ENCODE measurements at regions not wholly inside any gene's neighbourhood (a gene's known extent, or its start where the extent isn't known, plus 50 kb on each side); places are given as distances from the start of the nearest gene placed in this dataset.
"Not testable (repeated sequence)": the region's sequence is repeated elsewhere in the genome, so short reads cannot be mapped to it uniquely, and the experiment has no call there.

GRCh38 chr16:63695347-63695746 lies 1426.5 kb downstream of the CDH11 start:
- DNase-seq, result no peak
- Mint-ChIP-seq H3K27ac (no peak overlapping the region), H3K9me3 (peaks cover 18% of the 10 kb centered on the region), H3K4me3 (no peak overlapping the region), H3K36me3 (ENCODE audit: low read depth) (no peaks in the 10 kb centered on the region), H3K4me1 (no peaks in the 10 kb centered on the region), H3K27me3 (no peaks in the 10 kb centered on the region)
- ChIA-PET CTCF (no interaction called here), POLR2A (no interaction called here)

- no peak overlapping the region for H3K4me3 Mint-ChIP-seq
- no peaks in the 10 kb centered on the region for H3K36me3 Mint-ChIP-seq (ENCODE audit: low read depth)
- no peak overlapping the region for H3K27ac Mint-ChIP-seq
- H3K4me1 Mint-ChIP-seq, result no peaks in the 10 kb centered on the region
- H3K27me3 Mint-ChIP-seq, result no peaks in the 10 kb centered on the region
- peaks cover 11% of the 10 kb centered on the region for H3K9me3 Mint-ChIP-seq
- POLR2A ChIA-PET, result no interaction called here
- no peak for DNase-seq
- CTCF ChIA-PET, result no interaction called here
These were observed 1430.9 kb downstream of the CDH11 start for GRCh38 chr16:63690961-63691360.

GRCh38 chr16:63690267-63690666 lies 1431.6 kb downstream of the CDH11 start:
- Mint-ChIP-seq H3K4me3 (no peak overlapping the region), H3K4me1 (no peaks in the 10 kb centered on the region), H3K27me3 (no peaks in the 10 kb centered on the region), H3K27ac (no peak overlapping the region), H3K9me3 (peaks cover 11% of the 10 kb centered on the region), H3K36me3 (ENCODE audit: low read depth) (no peaks in the 10 kb centered on the region)
- ChIA-PET CTCF (no interaction called here), POLR2A (no interaction called here)
- DNase-seq, result no peak

GRCh38 chr16:63689068-63689467 lies 1432.8 kb downstream of the CDH11 start:
- H3K36me3 Mint-ChIP-seq (ENCODE audit: low read depth), result no peaks in the 10 kb centered on the region
- DNase-seq, result no peak
- H3K9me3 Mint-ChIP-seq, result peaks cover 13% of the 10 kb centered on the region
- no peaks in the 10 kb centered on the region for H3K4me1 Mint-ChIP-seq
- H3K27ac Mint-ChIP-seq, result no peak overlapping the region
- ChIA-PET CTCF (no interaction called here), POLR2A (no interaction called here)
- H3K27me3 Mint-ChIP-seq, result no peaks in the 10 kb centered on the region
- H3K4me3 Mint-ChIP-seq, result no peak overlapping the region

- ChIA-PET CTCF (no interaction called here), POLR2A (no interaction called here)
- no peak for DNase-seq
- Mint-ChIP-seq H3K27ac (no peak overlapping the region), H3K9me3 (peaks cover 10% of the 10 kb centered on the region), H3K36me3 (ENCODE audit: low read depth) (no peaks in the 10 kb centered on the region), H3K4me3 (no peak overlapping the region), H3K27me3 (no peaks in the 10 kb centered on the region), H3K4me1 (no peaks in the 10 kb centered on the region)
These were observed 1437.4 kb downstream of the CDH11 start for GRCh38 chr16:63684149-63685101.

- no peaks in the 10 kb centered on the region for H3K36me3 Mint-ChIP-seq (ENCODE audit: low read depth)
These were observed 1439.0 kb downstream of the CDH11 start for GRCh38 chr16:63682844-63683243.

GRCh38 chr16:63672493-63672892 lies 1449.4 kb downstream of the CDH11 start:
- no peaks in the 10 kb centered on the region for H3K4me1 Mint-ChIP-seq
- H3K36me3 Mint-ChIP-seq (ENCODE audit: low read depth), result no peaks in the 10 kb centered on the region
- no peak for DNase-seq
- H3K4me3 Mint-ChIP-seq, result no peak overlapping the region
- no peaks in the 10 kb centered on the region for H3K9me3 Mint-ChIP-seq
- no peak overlapping the region for H3K27ac Mint-ChIP-seq
- ChIA-PET POLR2A (no interaction called here), CTCF (no interaction called here)
- H3K27me3 Mint-ChIP-seq, result no peaks in the 10 kb centered on the region

More at GRCh38 chr16:63682844-63683243, 1439.0 kb downstream of the CDH11 start:
- DNase-seq, result no peak
- peaks cover 10% of the 10 kb centered on the region for H3K9me3 Mint-ChIP-seq
- no peaks in the 10 kb centered on the region for H3K27me3 Mint-ChIP-seq
- no peak overlapping the region for H3K27ac Mint-ChIP-seq
- no peak overlapping the region for H3K4me3 Mint-ChIP-seq
- H3K4me1 Mint-ChIP-seq, result no peaks in the 10 kb centered on the region
- ChIA-PET CTCF (no interaction called here), POLR2A (no interaction called here)

- H3K9me3 Mint-ChIP-seq, result peaks cover 2% of the 10 kb centered on the region
- CTCF ChIA-PET, result interaction anchor here (1.8 kb wide), 1 partner anchor 11 kb away, joined by 3 read pairs; no protein-coding TSS in a partner anchor
- no peak for DNase-seq
- POLR2A ChIA-PET, result no interaction called here
- no peaks in the 10 kb centered on the region for H3K27me3 Mint-ChIP-seq
- H3K4me3 Mint-ChIP-seq, result no peak overlapping the region
- no peak overlapping the region for H3K27ac Mint-ChIP-seq
- H3K4me1 Mint-ChIP-seq, result no peaks in the 10 kb centered on the region
- H3K36me3 Mint-ChIP-seq (ENCODE audit: low read depth), result no peaks in the 10 kb centered on the region
These were observed 1458.7 kb downstream of the CDH11 start for GRCh38 chr16:63663155-63663554.

- H3K27me3 Mint-ChIP-seq, result no peaks in the 10 kb centered on the region
- CTCF ChIA-PET, result no interaction called here
- no peak overlapping the region for H3K27ac Mint-ChIP-seq
- POLR2A ChIA-PET, result no interaction called here
- H3K9me3 Mint-ChIP-seq, result peaks cover 3% of the 10 kb centered on the region
- H3K4me1 Mint-ChIP-seq, result no peaks in the 10 kb centered on the region
- no peak for DNase-seq
- no peak overlapping the region for H3K4me3 Mint-ChIP-seq
- no peaks in the 10 kb centered on the region for H3K36me3 Mint-ChIP-seq (ENCODE audit: low read depth)
These were observed 1466.0 kb downstream of the CDH11 start for GRCh38 chr16:63655846-63656245.

GRCh38 chr16:63653044-63653839 lies 1468.6 kb downstream of the CDH11 start:
- Mint-ChIP-seq H3K27ac (no peak overlapping the region), H3K4me1 (no peaks in the 10 kb centered on the region), H3K9me3 (peaks cover 3% of the 10 kb centered on the region), H3K4me3 (no peak overlapping the region), H3K36me3 (ENCODE audit: low read depth) (no peaks in the 10 kb centered on the region), H3K27me3 (no peaks in the 10 kb centered on the region)
- no peak for DNase-seq
- ChIA-PET CTCF (no interaction called here), POLR2A (no interaction called here)

GRCh38 chr16:63652091-63652490 lies 1469.8 kb downstream of the CDH11 start:
- no peak overlapping the region for H3K4me3 Mint-ChIP-seq
- H3K9me3 Mint-ChIP-seq, result peaks cover 3% of the 10 kb centered on the region
- H3K27ac Mint-ChIP-seq, result no peak overlapping the region

GRCh38 chr16:63650550-63650949 lies 1471.3 kb downstream of the CDH11 start:
- CTCF ChIA-PET, result no interaction called here

More at GRCh38 chr16:63652091-63652490, 1469.8 kb downstream of the CDH11 start:
- Mint-ChIP-seq H3K4me1 (no peaks in the 10 kb centered on the region), H3K27me3 (no peaks in the 10 kb centered on the region), H3K36me3 (ENCODE audit: low read depth) (no peaks in the 10 kb centered on the region)
- CTCF ChIA-PET, result interaction anchor here (0.7 kb wide), 1 partner anchor 12 kb away, joined by 3 read pairs; no protein-coding TSS in a partner anchor
- DNase-seq, result no peak
- POLR2A ChIA-PET, result no interaction called here

GRCh38 chr16:63633706-63634445 lies 1488.0 kb downstream of the CDH11 start:
- H3K4me3 Mint-ChIP-seq; DNase-seq; H3K27ac Mint-ChIP-seq; CTCF ChIA-PET; H3K36me3 Mint-ChIP-seq (ENCODE audit: low read depth); POLR2A ChIA-PET; H3K27me3 Mint-ChIP-seq; H3K4me1 Mint-ChIP-seq: not testable (repeated sequence)
- H3K9me3 Mint-ChIP-seq, result peaks cover 18% of the 10 kb centered on the region

More at GRCh38 chr16:63650550-63650949, 1471.3 kb downstream of the CDH11 start:
- Mint-ChIP-seq H3K4me1 (no peaks in the 10 kb centered on the region), H3K36me3 (ENCODE audit: low read depth) (no peaks in the 10 kb centered on the region), H3K27ac (no peak overlapping the region), H3K4me3 (no peak overlapping the region), H3K9me3 (peaks cover 3% of the 10 kb centered on the region), H3K27me3 (no peaks in the 10 kb centered on the region)
- POLR2A ChIA-PET, result no interaction called here
- no peak for DNase-seq
